ENCODE measurements at regions not wholly inside any gene's neighbourhood (a gene's known extent, or its start where the extent isn't known, plus 50 kb on each side); places are given as distances from the start of the nearest gene placed in this dataset.
"Not testable (repeated sequence)": the region's sequence is repeated elsewhere in the genome, so short reads cannot be mapped to it uniquely, and the experiment has no call there.

DNA sequence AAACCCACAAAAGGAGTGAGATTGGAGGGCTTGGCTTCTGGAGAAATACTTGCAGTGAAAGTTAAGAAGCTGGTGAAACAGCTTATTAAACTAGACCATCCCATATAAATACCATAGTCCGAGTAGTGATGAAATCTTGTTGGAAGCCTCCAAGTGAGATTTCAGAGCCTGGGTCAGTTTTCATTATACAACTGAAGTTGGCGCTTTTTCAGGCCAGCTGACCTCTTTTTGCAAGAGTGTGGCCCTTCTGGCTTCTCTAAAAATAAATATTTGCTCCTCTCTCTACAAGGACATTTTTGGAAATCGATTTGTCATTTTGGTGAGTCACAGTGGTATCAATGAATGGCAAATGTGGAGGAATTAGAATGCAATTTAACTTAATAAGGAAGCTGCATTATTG, 51.2 kb upstream of the THRB start:
- FAIRE-seq (no peak), DNase-seq (ENCODE audit: low spot score in 2 of 2) (no peak)

- DNase-seq (ENCODE audit: low spot score in 2 of 2) (no peak), FAIRE-seq (no peak)
Observed at GRCh38 chr3:24548278-24548677, 53.6 kb upstream of the THRB start.

GRCh38 chr3:24550588-24550987, 55.9 kb upstream of the THRB start:
- FAIRE-seq, result no peak
- DNase-seq (ENCODE audit: low spot score in 2 of 2), result no peak

DNA sequence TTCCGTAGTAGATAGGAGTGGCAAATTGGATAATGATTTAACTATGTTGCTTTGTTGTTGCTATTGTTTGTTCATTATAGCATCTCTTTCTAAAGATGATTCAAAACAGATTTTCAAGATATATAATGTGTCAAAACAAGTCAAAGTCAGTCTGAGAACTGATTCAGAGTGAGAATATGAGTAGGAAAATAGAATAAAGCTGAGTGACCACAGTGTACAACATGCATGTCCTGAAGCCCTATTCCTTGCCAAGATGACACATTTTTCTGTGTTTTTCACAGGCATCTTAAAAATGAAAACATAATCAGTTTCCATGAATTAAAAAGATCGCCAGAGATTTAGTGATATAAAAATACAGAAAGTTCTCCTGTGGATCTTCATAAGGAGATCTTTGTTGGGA, 57.0 kb upstream of the THRB start:
- DNase-seq (ENCODE audit: low spot score in 2 of 2), result no peak
- no peak for FAIRE-seq

GRCh38 chr3:24562895-24563294, 68.2 kb upstream of the THRB start:
- FAIRE-seq, result no peak
- DNase-seq (ENCODE audit: low spot score in 2 of 2), result no peak

- DNase-seq (ENCODE audit: low spot score in 2 of 2) (no peak), FAIRE-seq (no peak)
Observed at GRCh38 chr3:24565053-24565452, 70.4 kb upstream of the THRB start.

GRCh38 chr3:24565656-24566055, 71.0 kb upstream of the THRB start:
- no peak for DNase-seq (ENCODE audit: low spot score in 2 of 2)
- no peak for FAIRE-seq

GRCh38 chr3:24566927-24567326, 72.3 kb upstream of the THRB start:
- FAIRE-seq (no peak), DNase-seq (ENCODE audit: low spot score in 2 of 2) (no peak)

- FAIRE-seq, result not testable (repeated sequence)
Observed at GRCh38 chr3:24572409-24572808, 77.8 kb upstream of the THRB start.

DNA sequence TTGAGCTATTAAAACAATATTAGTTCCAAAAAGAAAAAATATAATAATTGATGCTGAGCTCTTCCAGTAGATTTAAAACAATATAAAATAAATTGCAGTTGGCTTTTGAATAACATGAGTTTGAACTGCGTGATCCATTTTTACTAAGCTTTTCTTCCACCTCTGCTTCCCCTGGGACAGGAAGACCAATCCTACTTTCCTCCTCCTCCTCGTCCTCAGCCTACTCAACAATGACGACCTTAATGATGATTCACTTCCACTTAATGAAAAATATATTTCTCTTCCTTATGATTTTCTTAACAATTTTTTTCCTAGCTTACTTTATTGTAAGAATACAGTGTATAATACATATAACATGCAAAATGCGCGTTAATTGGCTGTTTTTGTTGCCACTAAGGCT, 78.9 kb upstream of the THRB start:
- FAIRE-seq (no peak), DNase-seq (ENCODE audit: low spot score in 2 of 2) (no peak)

More at GRCh38 chr3:24572409-24572808, 77.8 kb upstream of the THRB start:
- not testable (repeated sequence) for DNase-seq (ENCODE audit: low spot score in 2 of 2)

DNA sequence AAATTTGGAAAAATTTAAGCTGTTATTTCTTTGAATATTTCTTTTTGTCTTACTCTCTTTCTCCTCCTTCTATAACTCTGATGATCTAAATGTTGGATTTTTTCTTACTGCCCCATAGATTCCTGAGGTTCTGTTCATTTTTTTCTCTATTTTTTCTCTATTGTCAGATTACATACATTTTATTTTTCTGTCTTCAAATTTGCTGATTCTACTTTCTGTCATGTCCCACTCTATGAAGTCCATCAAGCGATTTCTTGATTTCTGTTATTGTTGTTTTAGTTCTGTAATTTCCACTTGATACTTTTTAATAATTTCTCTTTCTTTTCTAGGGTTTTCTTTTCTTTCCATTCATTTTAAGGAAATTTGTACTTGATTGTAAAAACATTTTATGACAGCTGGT, 83.7 kb upstream of the THRB start:
- DNase-seq (ENCODE audit: low spot score in 2 of 2) (no peak), FAIRE-seq (no peak)

GRCh38 chr3:24578951-24579421, 84.3 kb upstream of the THRB start:
- DNase-seq (ENCODE audit: low spot score in 2 of 2), result no peak

GRCh38 chr3:24582431-24583403, 88.1 kb upstream of the THRB start:
- DNase-seq (ENCODE audit: low spot score in 2 of 2) (no peak), FAIRE-seq (no peak)

More at GRCh38 chr3:24578951-24579421, 84.3 kb upstream of the THRB start:
- no peak for FAIRE-seq

DNA sequence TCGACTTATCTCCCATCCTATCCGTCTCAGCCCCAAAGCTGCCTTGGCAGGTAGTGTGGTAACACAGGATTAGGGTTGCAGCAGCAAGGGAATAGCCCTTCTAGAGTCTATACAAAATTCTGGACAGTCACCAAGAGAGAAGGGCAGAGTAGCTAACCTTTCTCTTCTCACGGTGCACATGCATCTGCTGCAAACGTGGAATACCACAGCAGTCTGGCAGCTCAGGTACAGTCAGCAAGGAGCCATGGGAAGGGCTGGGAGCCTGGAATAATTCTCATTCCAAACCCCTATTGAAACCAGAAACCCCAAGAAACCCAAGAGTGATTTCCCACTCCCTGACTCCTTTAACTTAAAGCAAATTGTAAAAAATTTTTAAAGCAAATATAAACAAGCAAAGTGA, 92.3 kb upstream of the THRB start:
- FAIRE-seq (no peak), DNase-seq (ENCODE audit: low spot score in 2 of 2) (no peak)

- FAIRE-seq, result no peak
- DNase-seq (ENCODE audit: low spot score in 2 of 2), result no peak
Observed at GRCh38 chr3:24588629-24589512, 94.2 kb upstream of the THRB start.

GRCh38 chr3:24589513-24589851, 94.8 kb upstream of the THRB start:
- FAIRE-seq (no peak), DNase-seq (ENCODE audit: low spot score in 2 of 2) (no peak)

DNA sequence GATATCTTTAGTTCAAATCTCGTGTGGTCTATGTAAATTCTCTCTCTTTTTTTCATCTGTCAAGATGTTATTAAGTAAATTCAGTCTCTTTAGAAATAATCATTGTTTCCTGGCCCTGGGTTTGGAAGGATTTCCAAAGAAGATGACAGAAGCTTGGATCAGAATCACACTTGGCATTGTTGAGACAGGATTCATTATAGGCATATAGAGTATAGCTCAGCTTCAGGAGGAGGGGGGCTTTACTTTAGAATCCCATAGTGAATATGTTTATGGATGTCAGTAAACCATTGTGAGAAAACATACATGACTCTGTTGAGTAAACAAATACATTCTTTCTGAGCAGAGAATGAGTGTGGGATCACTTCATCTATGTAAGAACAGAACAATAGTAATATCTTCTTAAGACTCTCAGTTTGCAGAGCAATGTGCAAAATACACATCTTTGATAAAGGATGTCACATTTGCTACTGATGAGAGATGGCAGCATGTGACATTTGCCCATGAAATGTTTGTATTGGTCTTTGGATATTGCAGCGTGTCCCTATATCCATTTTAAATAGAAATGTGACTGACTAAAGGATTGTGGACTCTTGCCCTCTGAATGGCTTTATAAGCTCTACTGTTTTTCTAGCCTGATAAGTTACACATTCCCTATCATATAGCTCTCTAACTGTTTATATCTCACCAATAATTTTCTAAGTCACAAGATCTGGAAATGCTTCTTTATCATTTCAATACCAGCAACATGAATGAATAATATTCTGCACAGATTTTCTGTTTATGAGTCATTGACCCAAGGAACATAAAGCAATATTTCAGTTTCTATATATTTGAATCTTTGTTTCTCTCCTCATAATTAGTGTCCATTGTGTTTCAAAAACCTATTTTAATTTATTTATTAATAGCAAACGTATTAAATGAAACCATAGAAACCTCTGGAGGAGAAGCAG, 95.6 kb upstream of the THRB start:
- FAIRE-seq (no peak), DNase-seq (ENCODE audit: low spot score in 2 of 2) (no peak)

DNA sequence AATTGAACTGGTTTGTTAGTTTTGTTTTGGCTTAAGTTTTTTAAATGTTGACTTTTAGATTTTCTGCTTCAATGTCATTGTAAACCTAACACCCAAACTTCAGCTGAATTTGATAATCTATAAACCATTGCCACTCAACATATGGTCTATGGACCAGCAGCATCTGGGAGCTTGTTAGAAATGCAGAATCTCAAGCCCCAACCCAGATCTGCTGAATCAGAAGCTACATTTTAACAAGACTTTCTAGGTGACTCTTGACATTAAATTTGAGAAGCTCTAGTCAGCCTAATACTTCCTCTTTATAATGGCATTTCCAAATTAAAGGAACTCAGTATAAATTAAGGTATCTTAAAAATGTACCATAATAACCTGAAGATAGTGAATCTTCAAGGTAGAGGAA, 96.5 kb upstream of the THRB start:
- DNase-seq (ENCODE audit: low spot score in 2 of 2), result no peak
- no peak for FAIRE-seq

DNA sequence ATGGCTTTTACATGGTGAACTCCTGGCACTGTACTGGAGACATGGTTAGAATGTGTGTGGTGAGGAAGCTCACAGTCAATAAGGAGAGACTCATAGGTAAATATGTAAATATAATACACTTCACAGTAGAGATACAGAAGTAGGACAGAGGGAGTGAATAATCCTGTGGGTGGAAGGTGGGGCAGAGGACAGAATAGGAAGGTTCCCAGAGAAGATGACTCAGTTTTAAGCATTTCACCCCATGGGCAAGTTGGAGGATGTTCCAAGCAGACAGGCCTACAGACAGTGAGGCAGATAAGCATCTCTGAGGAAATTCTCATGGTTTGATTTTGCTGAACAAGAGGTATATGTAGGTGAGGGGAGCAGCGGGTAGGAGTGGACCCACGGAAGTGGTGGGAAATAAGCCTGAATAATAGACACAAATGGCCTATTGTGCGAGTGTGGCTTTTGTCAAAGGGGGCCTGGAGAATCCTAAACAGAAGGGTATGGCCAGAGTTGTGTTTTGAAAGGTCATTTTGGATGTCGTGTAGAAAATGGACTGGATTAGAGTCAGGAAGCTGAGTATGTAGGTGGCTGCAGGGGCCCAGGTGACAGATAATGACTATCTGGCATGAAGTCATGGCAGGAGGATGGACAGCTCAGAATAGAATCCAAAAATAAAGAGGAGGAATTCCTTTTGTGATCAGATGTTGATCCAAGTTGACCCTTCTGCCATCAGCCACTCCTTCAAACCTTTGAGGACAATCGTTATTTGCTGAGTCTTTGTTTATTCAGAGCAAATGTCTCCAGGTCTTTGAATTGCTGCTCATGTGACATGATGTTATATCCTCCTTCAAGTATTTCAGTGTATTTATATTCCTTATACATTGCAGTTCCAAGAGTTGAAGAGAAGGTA, 97.3 kb upstream of the THRB start:
- no peak for FAIRE-seq
- no peak for DNase-seq (ENCODE audit: low spot score in 2 of 2)

Measured in frontal cortex (tissue), 3 donors.